ENCODE measurements at regions not wholly inside any gene's neighbourhood (a gene's known extent, or its start where the extent isn't known, plus 50 kb on each side); places are given as distances from the start of the nearest gene placed in this dataset.

DNA sequence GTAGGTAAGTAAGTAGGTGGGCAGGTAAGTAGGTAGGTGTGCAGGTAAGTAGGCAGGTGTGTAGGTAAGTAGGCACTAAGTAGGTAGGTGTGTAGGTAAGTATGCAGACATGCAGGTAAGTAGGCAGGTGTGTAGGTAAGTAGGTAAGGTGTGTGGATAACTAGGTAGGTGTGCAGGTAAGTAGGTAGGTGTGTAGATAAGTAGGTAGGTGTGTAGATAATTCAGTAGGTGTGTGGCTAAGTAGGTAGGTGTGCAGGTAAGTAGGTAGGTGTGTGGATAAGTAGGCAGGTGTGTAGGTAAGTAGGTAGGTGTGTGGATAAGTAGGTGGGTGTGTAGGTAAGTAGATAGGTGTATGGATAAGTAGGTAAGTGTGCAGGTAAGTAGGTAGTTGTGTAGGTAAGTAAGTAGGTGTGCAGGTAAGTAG is 53.9 kb upstream of the COG2 start:
- TF ChIP-seq, protein P1, sequence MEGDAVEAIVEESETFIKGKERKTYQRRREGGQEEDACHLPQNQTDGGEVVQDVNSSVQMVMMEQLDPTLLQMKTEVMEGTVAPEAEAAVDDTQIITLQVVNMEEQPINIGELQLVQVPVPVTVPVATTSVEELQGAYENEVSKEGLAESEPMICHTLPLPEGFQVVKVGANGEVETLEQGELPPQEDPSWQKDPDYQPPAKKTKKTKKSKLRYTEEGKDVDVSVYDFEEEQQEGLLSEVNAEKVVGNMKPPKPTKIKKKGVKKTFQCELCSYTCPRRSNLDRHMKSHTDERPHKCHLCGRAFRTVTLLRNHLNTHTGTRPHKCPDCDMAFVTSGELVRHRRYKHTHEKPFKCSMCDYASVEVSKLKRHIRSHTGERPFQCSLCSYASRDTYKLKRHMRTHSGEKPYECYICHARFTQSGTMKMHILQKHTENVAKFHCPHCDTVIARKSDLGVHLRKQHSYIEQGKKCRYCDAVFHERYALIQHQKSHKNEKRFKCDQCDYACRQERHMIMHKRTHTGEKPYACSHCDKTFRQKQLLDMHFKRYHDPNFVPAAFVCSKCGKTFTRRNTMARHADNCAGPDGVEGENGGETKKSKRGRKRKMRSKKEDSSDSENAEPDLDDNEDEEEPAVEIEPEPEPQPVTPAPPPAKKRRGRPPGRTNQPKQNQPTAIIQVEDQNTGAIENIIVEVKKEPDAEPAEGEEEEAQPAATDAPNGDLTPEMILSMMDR (IDR thresholded peaks at IDR 0.05), result no peak
- no peak for TF ChIP-seq POLR2A (IDR thresholded peaks at IDR 0.05)

Measured in testis (tissue), 2 donors.